ENCODE measurements at regions not wholly inside any gene's neighbourhood (a gene's known extent, or its start where the extent isn't known, plus 50 kb on each side); places are given as distances from the start of the nearest gene placed in this dataset.

- Mint-ChIP-seq H3K4me1 (ENCODE audit: low read depth) (no peaks in the 10 kb centered on the region), H3K36me3 (ENCODE audit: low read depth) (no peaks in the 10 kb centered on the region), H3K9me3 (no peaks in the 10 kb centered on the region), H3K4me3 (ENCODE audit: low read depth) (no peak overlapping the region), H3K27me3 (ENCODE audit: low read depth) (no peaks in the 10 kb centered on the region), H3K27ac (no peak overlapping the region)
- DNase-seq (ENCODE audit: low spot score), result no peak
- intact Hi-C loops (cut with micrococcal nuclease), result no loop called here
Observed at GRCh38 chr7:91630581-91631380, 249.7 kb downstream of the MTERF1 start.

- Mint-ChIP-seq H3K36me3 (ENCODE audit: low read depth) (no peaks in the 10 kb centered on the region), H3K27ac (no peak overlapping the region), H3K9me3 (no peaks in the 10 kb centered on the region), H3K27me3 (ENCODE audit: low read depth) (no peaks in the 10 kb centered on the region), H3K4me1 (ENCODE audit: low read depth) (no peaks in the 10 kb centered on the region), H3K4me3 (ENCODE audit: low read depth) (no peak overlapping the region)
- no peak for DNase-seq (ENCODE audit: low spot score)
- intact Hi-C loops (cut with micrococcal nuclease), result no loop called here
Observed at GRCh38 chr7:91632234-91632940, 248.1 kb downstream of the MTERF1 start.

GRCh38 chr7:91633013-91633441 lies 247.5 kb downstream of the MTERF1 start:
- no peak for DNase-seq (ENCODE audit: low spot score)
- intact Hi-C loops (cut with micrococcal nuclease), result no loop called here
- no peaks in the 10 kb centered on the region for H3K36me3 Mint-ChIP-seq (ENCODE audit: low read depth)
- no peaks in the 10 kb centered on the region for H3K4me1 Mint-ChIP-seq (ENCODE audit: low read depth)
- no peaks in the 10 kb centered on the region for H3K9me3 Mint-ChIP-seq
- no peak overlapping the region for H3K27ac Mint-ChIP-seq
- no peak overlapping the region for H3K4me3 Mint-ChIP-seq (ENCODE audit: low read depth)
- no peaks in the 10 kb centered on the region for H3K27me3 Mint-ChIP-seq (ENCODE audit: low read depth)

DNA sequence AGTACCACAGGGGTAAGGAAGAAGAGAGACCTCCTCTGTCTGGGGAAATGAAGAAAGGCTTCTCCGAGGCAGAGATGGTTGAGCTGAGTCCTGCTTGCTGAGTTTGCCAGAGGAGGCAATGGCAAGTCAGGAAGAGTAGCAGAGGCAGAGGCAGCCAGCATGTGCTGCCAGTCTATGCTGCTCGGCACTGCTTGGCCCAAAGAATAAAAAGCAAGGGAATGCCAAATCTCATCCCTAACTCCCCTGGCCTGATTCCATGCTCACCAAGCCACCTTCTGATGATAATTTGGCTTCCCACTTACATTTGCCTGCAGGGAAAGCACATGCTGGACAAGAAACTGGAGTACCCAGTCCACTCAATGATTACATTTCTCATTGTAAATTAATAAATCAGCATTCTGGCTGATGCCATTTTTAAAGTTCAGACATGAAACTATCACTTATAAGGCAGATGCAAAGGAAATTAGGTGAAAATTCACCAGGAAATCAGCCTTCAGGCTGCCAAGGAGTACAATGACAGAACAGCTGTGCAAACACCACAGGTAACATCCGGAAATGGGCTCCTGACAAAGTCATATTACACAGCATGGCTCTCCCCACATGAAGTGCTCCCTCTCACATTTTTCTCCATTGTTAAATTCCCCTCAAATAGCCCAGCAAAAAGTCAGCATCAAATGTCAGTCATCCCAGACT lies 245.9 kb downstream of the MTERF1 start:
- Mint-ChIP-seq H3K27ac (no peak overlapping the region), H3K4me3 (ENCODE audit: low read depth) (no peak overlapping the region), H3K27me3 (ENCODE audit: low read depth) (no peaks in the 10 kb centered on the region), H3K9me3 (no peaks in the 10 kb centered on the region), H3K4me1 (ENCODE audit: low read depth) (no peaks in the 10 kb centered on the region), H3K36me3 (ENCODE audit: low read depth) (no peaks in the 10 kb centered on the region)
- intact Hi-C loops (cut with micrococcal nuclease), result loop anchor here (5.0 kb wide), 1 partner anchor 547 kb away; no protein-coding TSS in a partner anchor
- DNase-seq (ENCODE audit: low spot score), result no peak

GRCh38 chr7:91636129-91636724 lies 244.3 kb downstream of the MTERF1 start:
- no peaks in the 10 kb centered on the region for H3K9me3 Mint-ChIP-seq

GRCh38 chr7:91636728-91637127 lies 243.8 kb downstream of the MTERF1 start:
- intact Hi-C loops (cut with micrococcal nuclease), result loop anchor here (5.0 kb wide), 1 partner anchor 549 kb away; no protein-coding TSS in a partner anchor
- Mint-ChIP-seq H3K27ac (no peak overlapping the region), H3K36me3 (ENCODE audit: low read depth) (no peaks in the 10 kb centered on the region), H3K4me1 (ENCODE audit: low read depth) (no peaks in the 10 kb centered on the region), H3K27me3 (ENCODE audit: low read depth) (no peaks in the 10 kb centered on the region), H3K9me3 (no peaks in the 10 kb centered on the region), H3K4me3 (ENCODE audit: low read depth) (no peak overlapping the region)
- DNase-seq (ENCODE audit: low spot score), result no peak

More at GRCh38 chr7:91636129-91636724, 244.3 kb downstream of the MTERF1 start:
- Mint-ChIP-seq H3K4me1 (ENCODE audit: low read depth) (no peaks in the 10 kb centered on the region), H3K36me3 (ENCODE audit: low read depth) (no peaks in the 10 kb centered on the region), H3K4me3 (ENCODE audit: low read depth) (no peak overlapping the region), H3K27ac (no peak overlapping the region), H3K27me3 (ENCODE audit: low read depth) (no peaks in the 10 kb centered on the region)
- no peak for DNase-seq (ENCODE audit: low spot score)
- intact Hi-C loops (cut with micrococcal nuclease), result loop anchor here (5.0 kb wide), 1 partner anchor 549 kb away; no protein-coding TSS in a partner anchor

DNA sequence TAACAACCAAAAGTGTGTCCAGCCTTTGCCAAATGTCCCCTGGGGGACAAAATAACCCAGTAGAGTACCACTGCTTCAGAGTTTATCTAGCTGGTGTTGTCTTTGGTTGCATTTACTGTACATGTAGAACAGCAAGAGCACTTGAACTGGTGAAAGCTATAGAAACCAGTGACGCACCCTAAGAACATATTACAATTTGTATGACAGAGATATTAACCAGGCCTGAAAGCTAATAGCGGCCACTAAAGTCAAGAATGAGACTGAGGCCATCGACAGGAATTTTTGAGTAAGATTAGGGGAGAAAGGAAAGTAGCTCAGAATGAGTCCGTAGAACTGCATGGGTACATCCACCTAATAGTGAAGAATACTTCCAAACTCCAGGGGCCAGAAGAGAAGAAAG lies 236.2 kb downstream of the MTERF1 start:
- no peaks in the 10 kb centered on the region for H3K27me3 Mint-ChIP-seq (ENCODE audit: low read depth)
- H3K4me1 Mint-ChIP-seq (ENCODE audit: low read depth), result no peaks in the 10 kb centered on the region
- no peaks in the 10 kb centered on the region for H3K36me3 Mint-ChIP-seq (ENCODE audit: low read depth)
- H3K9me3 Mint-ChIP-seq, result no peaks in the 10 kb centered on the region
- no peak overlapping the region for H3K27ac Mint-ChIP-seq
- no peak for DNase-seq (ENCODE audit: low spot score)
- no peak overlapping the region for H3K4me3 Mint-ChIP-seq (ENCODE audit: low read depth)
- intact Hi-C loops (cut with micrococcal nuclease), result no loop called here

GRCh38 chr7:91645542-91645941 lies 235.0 kb downstream of the MTERF1 start:
- intact Hi-C loops (cut with micrococcal nuclease), result no loop called here
- Mint-ChIP-seq H3K27ac (no peak overlapping the region), H3K36me3 (ENCODE audit: low read depth) (no peaks in the 10 kb centered on the region), H3K27me3 (ENCODE audit: low read depth) (no peaks in the 10 kb centered on the region), H3K9me3 (no peaks in the 10 kb centered on the region), H3K4me1 (ENCODE audit: low read depth) (no peaks in the 10 kb centered on the region), H3K4me3 (ENCODE audit: low read depth) (no peak overlapping the region)
- no peak for DNase-seq (ENCODE audit: low spot score)

DNA sequence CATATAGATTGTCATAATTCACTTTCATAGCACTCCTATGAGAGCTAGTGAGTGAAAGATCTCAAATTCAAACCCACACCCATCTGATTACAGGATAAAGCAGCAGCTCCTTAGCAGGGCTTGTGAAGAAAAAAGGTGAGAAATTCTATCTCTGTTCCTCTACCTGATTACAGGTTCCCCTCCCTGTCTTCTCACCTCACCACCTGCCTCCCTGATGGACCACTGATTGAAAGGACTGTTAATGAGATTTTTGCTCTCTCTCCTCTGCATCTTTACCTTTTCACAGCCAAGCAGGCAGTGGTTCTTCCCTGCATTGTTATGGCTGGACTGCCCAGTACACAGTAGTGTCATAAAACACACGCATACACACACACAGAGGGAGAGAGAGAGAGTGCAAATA lies 228.5 kb downstream of the MTERF1 start:
- H3K27ac Mint-ChIP-seq, result no peak overlapping the region
- no peaks in the 10 kb centered on the region for H3K36me3 Mint-ChIP-seq (ENCODE audit: low read depth)

DNA sequence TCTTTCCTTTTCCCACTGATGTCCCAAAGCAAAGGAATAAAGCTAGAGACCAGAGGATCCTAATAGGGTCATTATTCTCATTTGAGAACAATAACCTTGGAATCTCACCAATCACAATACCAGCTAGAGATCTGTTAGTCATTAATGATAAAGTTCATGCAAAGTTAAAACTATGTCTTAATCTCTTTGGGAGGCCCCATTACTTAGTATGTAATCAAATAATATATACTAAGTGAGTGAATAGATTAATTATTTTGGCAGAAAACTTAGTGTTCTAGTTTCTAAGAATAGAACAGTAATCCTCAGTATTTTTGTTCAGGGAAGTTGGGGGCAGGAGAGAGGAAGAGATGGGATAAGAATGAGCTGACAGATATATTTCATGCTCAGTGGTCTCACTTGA lies 227.2 kb downstream of the MTERF1 start:
- no peaks in the 10 kb centered on the region for H3K9me3 Mint-ChIP-seq
- H3K27me3 Mint-ChIP-seq (ENCODE audit: low read depth), result no peaks in the 10 kb centered on the region
- intact Hi-C loops (cut with micrococcal nuclease), result no loop called here
- H3K4me1 Mint-ChIP-seq (ENCODE audit: low read depth), result no peaks in the 10 kb centered on the region
- no peak overlapping the region for H3K4me3 Mint-ChIP-seq (ENCODE audit: low read depth)
- no peak for DNase-seq (ENCODE audit: low spot score)
- H3K36me3 Mint-ChIP-seq (ENCODE audit: low read depth), result no peaks in the 10 kb centered on the region
- no peak overlapping the region for H3K27ac Mint-ChIP-seq

More for the DNA sequence above, 228.5 kb downstream of the MTERF1 start:
- no peak for DNase-seq (ENCODE audit: low spot score)
- Mint-ChIP-seq H3K9me3 (no peaks in the 10 kb centered on the region), H3K27me3 (ENCODE audit: low read depth) (no peaks in the 10 kb centered on the region), H3K4me3 (ENCODE audit: low read depth) (no peak overlapping the region), H3K4me1 (ENCODE audit: low read depth) (no peaks in the 10 kb centered on the region)
- intact Hi-C loops (cut with micrococcal nuclease), result no loop called here

DNA sequence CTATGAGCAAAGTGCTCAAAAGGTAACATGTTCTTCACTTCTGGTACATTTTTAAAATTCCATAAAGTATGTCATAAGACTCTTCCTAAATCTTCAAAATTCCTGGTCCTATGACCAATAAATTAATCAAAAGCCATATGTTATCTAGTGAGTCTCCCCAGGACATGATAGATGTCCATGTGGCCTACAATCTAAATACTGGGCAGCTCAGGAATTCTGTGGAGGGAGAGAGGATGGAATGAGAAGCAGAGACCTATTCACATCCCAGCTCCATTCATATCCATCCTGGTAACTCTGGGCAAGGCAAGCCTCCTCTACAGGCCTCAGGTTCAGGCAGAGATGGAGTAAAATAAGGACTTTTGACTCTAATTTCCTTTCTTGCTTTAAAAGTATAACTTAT lies 224.8 kb downstream of the MTERF1 start:
- H3K9me3 Mint-ChIP-seq, result no peaks in the 10 kb centered on the region
- no peak overlapping the region for H3K27ac Mint-ChIP-seq
- H3K4me3 Mint-ChIP-seq (ENCODE audit: low read depth), result no peak overlapping the region
- no peaks in the 10 kb centered on the region for H3K27me3 Mint-ChIP-seq (ENCODE audit: low read depth)
- intact Hi-C loops (cut with micrococcal nuclease), result no loop called here
- H3K4me1 Mint-ChIP-seq (ENCODE audit: low read depth), result no peaks in the 10 kb centered on the region
- DNase-seq (ENCODE audit: low spot score), result no peak
- no peaks in the 10 kb centered on the region for H3K36me3 Mint-ChIP-seq (ENCODE audit: low read depth)

DNA sequence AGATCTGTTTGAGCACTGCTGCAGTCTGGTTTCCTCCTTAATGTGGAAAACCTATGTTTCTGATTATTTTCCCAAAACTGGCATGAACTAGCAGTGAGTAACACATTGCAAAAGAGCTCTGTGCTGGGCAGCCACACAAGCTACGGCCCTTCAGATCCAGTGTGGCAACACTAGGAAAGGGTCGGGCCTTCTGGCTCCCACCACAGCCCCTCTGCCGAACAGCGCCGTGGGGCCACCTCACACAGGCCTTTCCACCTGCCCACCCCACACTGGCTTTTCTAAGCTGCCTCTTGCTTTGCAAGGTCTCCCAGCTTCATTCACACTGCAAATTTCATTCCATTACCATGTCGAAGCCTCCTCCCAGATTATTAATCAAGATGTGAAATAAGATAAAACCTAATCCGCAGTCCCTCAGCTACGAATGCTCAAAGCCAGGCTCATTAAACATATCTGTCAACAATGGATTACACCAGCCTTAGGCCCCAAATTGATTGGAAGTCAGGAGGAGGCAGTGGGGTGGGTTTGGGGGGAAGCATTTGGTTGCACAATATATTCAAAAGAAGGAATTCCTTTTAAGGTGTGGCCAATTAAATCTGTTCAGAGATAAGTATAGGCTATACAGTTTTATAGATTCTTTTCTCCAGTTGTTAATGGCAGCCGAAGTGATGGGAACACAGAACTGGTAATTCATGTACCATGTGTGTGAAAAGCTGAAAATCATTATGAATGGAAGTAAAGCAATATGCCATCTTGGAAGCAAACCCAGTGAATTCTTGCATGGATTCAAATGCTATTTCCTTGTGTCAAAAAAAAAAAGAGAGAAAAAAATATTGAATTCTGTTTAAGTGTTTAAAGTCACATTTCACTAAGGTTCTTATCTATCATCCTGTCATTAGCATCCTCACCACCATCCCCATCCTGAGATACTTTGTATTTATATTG lies 223.7 kb downstream of the MTERF1 start:
- intact Hi-C loops (cut with micrococcal nuclease), result no loop called here
- Mint-ChIP-seq H3K27me3 (ENCODE audit: low read depth) (no peaks in the 10 kb centered on the region), H3K27ac (no peak overlapping the region), H3K4me3 (ENCODE audit: low read depth) (no peak overlapping the region), H3K9me3 (no peaks in the 10 kb centered on the region), H3K36me3 (ENCODE audit: low read depth) (no peaks in the 10 kb centered on the region), H3K4me1 (ENCODE audit: low read depth) (peaks cover 2% of the 10 kb centered on the region)
- no peak for DNase-seq (ENCODE audit: low spot score)
